Transverse colon (tissue), 4 donors: ENCODE measurements at regions not wholly inside any gene's neighbourhood (a gene's known extent, or its start where the extent isn't known, plus 50 kb on each side); places are given as distances from the start of the nearest gene placed in this dataset.

Experiments used
- POLR2AphosphoS5 ChIP-seq, 3 donors: sonication (generic); formaldehyde crosslinking; IDR thresholded peaks; one replicate each; pipeline ENCODE4 v1.6.1; 2016; ENCODE audit warnings: antibody characterized with exemption in 3 of 3
- TF ChIP-seq, protein P1 (sequence below), 5 experiments: fragments of 200-600 bp in 3 of 5; fragments of 450-650 bp in 2 of 5; sonication (generic) in 3 of 5; IDR thresholded peaks; 1 replicate in 2 of 5; 2 replicates in 3 of 5; pipeline ENCODE4 v1.5.1; 2016 to 2017; ENCODE audit warnings: antibody characterized with exemption in 5 of 5, inconsistent platforms in 3 of 5, mild to moderate bottlenecking in 2 of 5, moderate library complexity in 1 of 5

GRCh38 chr19:24002256-24002945 is 84.6 kb upstream of the ZNF254 start:
- TF ChIP-seq, protein P1, sequence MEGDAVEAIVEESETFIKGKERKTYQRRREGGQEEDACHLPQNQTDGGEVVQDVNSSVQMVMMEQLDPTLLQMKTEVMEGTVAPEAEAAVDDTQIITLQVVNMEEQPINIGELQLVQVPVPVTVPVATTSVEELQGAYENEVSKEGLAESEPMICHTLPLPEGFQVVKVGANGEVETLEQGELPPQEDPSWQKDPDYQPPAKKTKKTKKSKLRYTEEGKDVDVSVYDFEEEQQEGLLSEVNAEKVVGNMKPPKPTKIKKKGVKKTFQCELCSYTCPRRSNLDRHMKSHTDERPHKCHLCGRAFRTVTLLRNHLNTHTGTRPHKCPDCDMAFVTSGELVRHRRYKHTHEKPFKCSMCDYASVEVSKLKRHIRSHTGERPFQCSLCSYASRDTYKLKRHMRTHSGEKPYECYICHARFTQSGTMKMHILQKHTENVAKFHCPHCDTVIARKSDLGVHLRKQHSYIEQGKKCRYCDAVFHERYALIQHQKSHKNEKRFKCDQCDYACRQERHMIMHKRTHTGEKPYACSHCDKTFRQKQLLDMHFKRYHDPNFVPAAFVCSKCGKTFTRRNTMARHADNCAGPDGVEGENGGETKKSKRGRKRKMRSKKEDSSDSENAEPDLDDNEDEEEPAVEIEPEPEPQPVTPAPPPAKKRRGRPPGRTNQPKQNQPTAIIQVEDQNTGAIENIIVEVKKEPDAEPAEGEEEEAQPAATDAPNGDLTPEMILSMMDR (IDR thresholded peaks at IDR 0.05), result no peak
- TF ChIP-seq POLR2AphosphoS5 (IDR thresholded peaks at IDR 0.05), result no peak
